ENCODE measurements at regions not wholly inside any gene's neighbourhood (a gene's known extent, or its start where the extent isn't known, plus 50 kb on each side); places are given as distances from the start of the nearest gene placed in this dataset.

DNA sequence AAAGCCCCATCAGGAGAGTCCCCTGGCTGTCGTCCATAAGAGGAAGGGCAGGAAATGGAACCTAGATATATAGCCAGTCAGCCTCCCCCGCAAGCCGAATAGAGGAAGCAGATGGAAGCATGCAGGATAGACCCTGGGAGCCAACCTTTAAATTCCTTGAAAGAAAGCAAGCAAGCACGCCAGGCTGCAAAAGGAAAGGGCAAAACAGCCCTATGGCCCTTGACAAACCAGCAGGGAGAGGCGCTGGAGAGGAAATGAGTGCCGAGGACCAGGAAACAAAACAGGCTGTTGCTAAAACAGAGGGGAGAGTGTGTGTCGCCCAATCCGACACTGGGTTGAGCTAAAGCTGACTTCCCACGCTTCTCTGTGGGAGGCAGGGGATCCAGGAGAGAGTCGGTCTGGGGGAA is 203.5 kb upstream of the MTNR1B start:
- no peaks in the 10 kb centered on the region for H4K20me1 ChIP-seq (ENCODE audit: control insufficient read depth, extremely low read depth, insufficient read depth, low read length)
- no peak overlapping the region for H2AFZ ChIP-seq (ENCODE audit: control insufficient read depth, low read length)
- H3K9ac ChIP-seq (ENCODE audit: control insufficient read depth, extremely low read depth, insufficient read depth, low read length): no peak overlapping the region
- DNase-seq (ENCODE audit: low read depth, low spot score): no peak
- no peaks in the 10 kb centered on the region for H3K79me2 ChIP-seq (ENCODE audit: control insufficient read depth, insufficient read depth, low read length)
- H3K4me2 ChIP-seq (ENCODE audit: control insufficient read depth, extremely low read depth, insufficient read depth, low read depth, low read length): no peak overlapping the region
- TF ChIP-seq, protein P1, sequence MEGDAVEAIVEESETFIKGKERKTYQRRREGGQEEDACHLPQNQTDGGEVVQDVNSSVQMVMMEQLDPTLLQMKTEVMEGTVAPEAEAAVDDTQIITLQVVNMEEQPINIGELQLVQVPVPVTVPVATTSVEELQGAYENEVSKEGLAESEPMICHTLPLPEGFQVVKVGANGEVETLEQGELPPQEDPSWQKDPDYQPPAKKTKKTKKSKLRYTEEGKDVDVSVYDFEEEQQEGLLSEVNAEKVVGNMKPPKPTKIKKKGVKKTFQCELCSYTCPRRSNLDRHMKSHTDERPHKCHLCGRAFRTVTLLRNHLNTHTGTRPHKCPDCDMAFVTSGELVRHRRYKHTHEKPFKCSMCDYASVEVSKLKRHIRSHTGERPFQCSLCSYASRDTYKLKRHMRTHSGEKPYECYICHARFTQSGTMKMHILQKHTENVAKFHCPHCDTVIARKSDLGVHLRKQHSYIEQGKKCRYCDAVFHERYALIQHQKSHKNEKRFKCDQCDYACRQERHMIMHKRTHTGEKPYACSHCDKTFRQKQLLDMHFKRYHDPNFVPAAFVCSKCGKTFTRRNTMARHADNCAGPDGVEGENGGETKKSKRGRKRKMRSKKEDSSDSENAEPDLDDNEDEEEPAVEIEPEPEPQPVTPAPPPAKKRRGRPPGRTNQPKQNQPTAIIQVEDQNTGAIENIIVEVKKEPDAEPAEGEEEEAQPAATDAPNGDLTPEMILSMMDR (optimal IDR thresholded peaks at IDR 0.05 in 1 of 3, IDR thresholded peaks at IDR 0.05 in 1 of 3, conservative IDR thresholded peaks at IDR 0.05 in 1 of 3; ENCODE audit: extremely low read depth in 1 of 3, insufficient read depth in 2 of 3, low read length in 3 of 3): no peak
- no peak for TF ChIP-seq EZH2 (IDR thresholded peaks at IDR 0.05; ENCODE audit: low read length)
- H3K9me3 ChIP-seq (ENCODE audit: control insufficient read depth, low read depth, low read length): no peaks in the 10 kb centered on the region
- H3K36me3 ChIP-seq (ENCODE audit: control insufficient read depth in 2 of 2, extremely low read depth in 1 of 2, insufficient read depth in 2 of 2, low read length in 2 of 2): no peaks in the 10 kb centered on the region
- H3K4me3 ChIP-seq (ENCODE audit: control insufficient read depth in 2 of 3, extremely low read depth in 1 of 3, insufficient read depth in 2 of 3, low read depth in 1 of 3, low read length in 3 of 3): no peak overlapping the region
- no peaks in the 10 kb centered on the region for H3K4me1 ChIP-seq (ENCODE audit: control insufficient read depth, extremely low read depth, insufficient read depth, low read length)
- FAIRE-seq: no peak
- dilution Hi-C loops (cut with MboI; ENCODE audit: extremely low pct_ligation_motif_present, low sequenced_read_pairs): no loop called here
- no peaks in the 10 kb centered on the region for H3K9me1 ChIP-seq (ENCODE audit: control insufficient read depth, extremely low read depth, insufficient read depth, low read length)
- peaks cover 4% of the 10 kb centered on the region for H3K27me3 ChIP-seq (ENCODE audit: control insufficient read depth, extremely low read depth, insufficient read depth, low read length)
- no peak overlapping the region for H3K27ac ChIP-seq (ENCODE audit: control insufficient read depth, insufficient read depth, low read length)

GRCh38 chr11:92766698-92767097 is 202.8 kb upstream of the MTNR1B start:
- Histone ChIP-seq H4K20me1 (ENCODE audit: control insufficient read depth, extremely low read depth, insufficient read depth, low read length) (no peaks in the 10 kb centered on the region), H3K4me2 (ENCODE audit: control insufficient read depth, extremely low read depth, insufficient read depth, low read depth, low read length) (no peak overlapping the region), H3K4me3 (ENCODE audit: control insufficient read depth in 2 of 3, extremely low read depth in 1 of 3, insufficient read depth in 2 of 3, low read depth in 1 of 3, low read length in 3 of 3) (no peak overlapping the region), H3K27me3 (ENCODE audit: control insufficient read depth, extremely low read depth, insufficient read depth, low read length) (peaks cover 4% of the 10 kb centered on the region), H3K4me1 (ENCODE audit: control insufficient read depth, extremely low read depth, insufficient read depth, low read length) (no peaks in the 10 kb centered on the region), H3K9me1 (ENCODE audit: control insufficient read depth, extremely low read depth, insufficient read depth, low read length) (no peaks in the 10 kb centered on the region), H3K27ac (ENCODE audit: control insufficient read depth, insufficient read depth, low read length) (no peak overlapping the region), H3K9ac (ENCODE audit: control insufficient read depth, extremely low read depth, insufficient read depth, low read length) (no peak overlapping the region), H2AFZ (ENCODE audit: control insufficient read depth, low read length) (no peak overlapping the region), H3K9me3 (ENCODE audit: control insufficient read depth, low read depth, low read length) (no peaks in the 10 kb centered on the region), H3K79me2 (ENCODE audit: control insufficient read depth, insufficient read depth, low read length) (no peaks in the 10 kb centered on the region), H3K36me3 (ENCODE audit: control insufficient read depth in 2 of 2, extremely low read depth in 1 of 2, insufficient read depth in 2 of 2, low read length in 2 of 2) (no peaks in the 10 kb centered on the region)
- no peak for DNase-seq (ENCODE audit: low read depth, low spot score)
- dilution Hi-C loops (cut with MboI; ENCODE audit: extremely low pct_ligation_motif_present, low sequenced_read_pairs): no loop called here
- TF ChIP-seq, protein P1 (optimal IDR thresholded peaks at IDR 0.05 in 1 of 3, IDR thresholded peaks at IDR 0.05 in 1 of 3, conservative IDR thresholded peaks at IDR 0.05 in 1 of 3; ENCODE audit: extremely low read depth in 1 of 3, insufficient read depth in 2 of 3, low read length in 3 of 3): no peak
- no peak for TF ChIP-seq EZH2 (IDR thresholded peaks at IDR 0.05; ENCODE audit: low read length)
- no peak for FAIRE-seq

Data from keratinocyte (primary cell).